Neural crest cell (in vitro differentiated cells): ENCODE measurements at regions not wholly inside any gene's neighbourhood (a gene's known extent, or its start where the extent isn't known, plus 50 kb on each side); places are given as distances from the start of the nearest gene placed in this dataset.

Experiments
- DNase-seq: peaks from one replicate; pipeline ENCODE4 v3.0.0; 2021; ENCODE audit warnings: low read depth, mixed read lengths, low spot score
- H3K27ac Mint-ChIP-seq: one replicate; pipeline ENCODE4 v1.8.0; 2021; ENCODE audit warnings: mild to moderate bottlenecking, mixed read lengths; ENCODE audit not compliant: unreplicated experiment
- H3K27me3 Mint-ChIP-seq: 2 replicates; pipeline ENCODE4 v1.8.0; 2021; ENCODE audit warnings: low read depth, mild to moderate bottlenecking, mixed read lengths
- H3K36me3 Mint-ChIP-seq: 2 replicates; pipeline ENCODE4 v1.8.0; 2021; ENCODE audit warnings: low read depth, mild to moderate bottlenecking, mixed read lengths
- H3K4me1 Mint-ChIP-seq: 2 replicates; pipeline ENCODE4 v1.8.0; 2021; ENCODE audit warnings: mixed read lengths
- H3K4me3 Mint-ChIP-seq: one replicate; pipeline ENCODE4 v1.8.0; 2021; ENCODE audit warnings: mild to moderate bottlenecking, mixed read lengths
- H3K9me3 Mint-ChIP-seq: 2 replicates; pipeline ENCODE4 v1.8.0; 2021; ENCODE audit warnings: mixed read lengths
- TF ChIP-seq, protein P1 (sequence below): fragments of 200-600 bp; sonication (generic); conservative IDR thresholded peaks from 2 replicates; pipeline ENCODE4 v1.5.0; 2021; ENCODE audit warnings: antibody characterized with exemption, mild to moderate bottlenecking

GRCh38 chr5:10081584-10081983 is 168.1 kb downstream of the ATPSCKMT start:
- no peak overlapping the region for H3K4me3 Mint-ChIP-seq
- TF ChIP-seq, protein P1, sequence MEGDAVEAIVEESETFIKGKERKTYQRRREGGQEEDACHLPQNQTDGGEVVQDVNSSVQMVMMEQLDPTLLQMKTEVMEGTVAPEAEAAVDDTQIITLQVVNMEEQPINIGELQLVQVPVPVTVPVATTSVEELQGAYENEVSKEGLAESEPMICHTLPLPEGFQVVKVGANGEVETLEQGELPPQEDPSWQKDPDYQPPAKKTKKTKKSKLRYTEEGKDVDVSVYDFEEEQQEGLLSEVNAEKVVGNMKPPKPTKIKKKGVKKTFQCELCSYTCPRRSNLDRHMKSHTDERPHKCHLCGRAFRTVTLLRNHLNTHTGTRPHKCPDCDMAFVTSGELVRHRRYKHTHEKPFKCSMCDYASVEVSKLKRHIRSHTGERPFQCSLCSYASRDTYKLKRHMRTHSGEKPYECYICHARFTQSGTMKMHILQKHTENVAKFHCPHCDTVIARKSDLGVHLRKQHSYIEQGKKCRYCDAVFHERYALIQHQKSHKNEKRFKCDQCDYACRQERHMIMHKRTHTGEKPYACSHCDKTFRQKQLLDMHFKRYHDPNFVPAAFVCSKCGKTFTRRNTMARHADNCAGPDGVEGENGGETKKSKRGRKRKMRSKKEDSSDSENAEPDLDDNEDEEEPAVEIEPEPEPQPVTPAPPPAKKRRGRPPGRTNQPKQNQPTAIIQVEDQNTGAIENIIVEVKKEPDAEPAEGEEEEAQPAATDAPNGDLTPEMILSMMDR = no peak
- H3K27me3 Mint-ChIP-seq = no peaks in the 10 kb centered on the region

DNA sequence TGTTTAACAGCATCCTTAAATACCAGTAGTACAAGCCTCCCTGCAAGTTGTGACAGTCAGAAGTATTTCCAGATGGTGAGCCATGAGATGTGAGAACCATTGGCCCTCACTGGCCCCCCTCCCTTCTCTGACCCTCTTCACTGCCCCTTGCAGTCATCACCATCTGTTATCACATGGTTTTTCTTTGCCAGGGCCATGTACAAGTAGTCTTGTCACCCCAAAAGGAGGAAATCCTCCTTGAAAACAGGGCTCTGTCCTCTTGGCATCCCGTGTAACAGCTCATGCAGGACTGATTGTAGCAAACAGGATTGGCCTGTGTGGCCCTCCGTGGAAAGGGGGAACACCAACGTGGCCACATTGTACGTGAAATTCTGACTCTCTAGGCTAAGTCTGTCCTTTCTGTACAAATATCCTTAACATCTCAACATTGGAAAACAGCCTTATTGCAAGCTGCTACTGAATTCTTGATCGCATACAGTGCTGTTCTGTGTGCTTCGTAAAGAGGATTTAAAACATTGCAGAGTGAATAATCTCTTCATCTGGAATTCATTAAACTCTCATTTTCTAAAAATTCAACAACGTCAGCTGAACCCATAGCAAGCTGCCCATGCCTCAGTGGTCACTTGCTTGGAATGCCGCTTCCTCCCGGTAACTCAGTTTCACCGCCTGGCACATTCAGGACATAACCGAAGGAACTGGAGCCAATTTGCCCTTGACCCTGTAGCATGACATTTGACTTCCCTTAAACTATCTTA is 171.7 kb downstream of the ATPSCKMT start:
- peaks cover 2% of the 10 kb centered on the region for H3K27me3 Mint-ChIP-seq
- H3K36me3 Mint-ChIP-seq = no peaks in the 10 kb centered on the region
- no peak overlapping the region for H3K4me3 Mint-ChIP-seq
- H3K27ac Mint-ChIP-seq = no peak overlapping the region
- DNase-seq = no peak
- no peaks in the 10 kb centered on the region for H3K4me1 Mint-ChIP-seq
- TF ChIP-seq, protein P1 = no peak
- H3K9me3 Mint-ChIP-seq = no peaks in the 10 kb centered on the region

More at GRCh38 chr5:10081584-10081983, 168.1 kb downstream of the ATPSCKMT start:
- H3K27ac Mint-ChIP-seq = no peak overlapping the region
- no peaks in the 10 kb centered on the region for H3K4me1 Mint-ChIP-seq
- no peaks in the 10 kb centered on the region for H3K36me3 Mint-ChIP-seq
- no peaks in the 10 kb centered on the region for H3K9me3 Mint-ChIP-seq
- DNase-seq = no peak

DNA sequence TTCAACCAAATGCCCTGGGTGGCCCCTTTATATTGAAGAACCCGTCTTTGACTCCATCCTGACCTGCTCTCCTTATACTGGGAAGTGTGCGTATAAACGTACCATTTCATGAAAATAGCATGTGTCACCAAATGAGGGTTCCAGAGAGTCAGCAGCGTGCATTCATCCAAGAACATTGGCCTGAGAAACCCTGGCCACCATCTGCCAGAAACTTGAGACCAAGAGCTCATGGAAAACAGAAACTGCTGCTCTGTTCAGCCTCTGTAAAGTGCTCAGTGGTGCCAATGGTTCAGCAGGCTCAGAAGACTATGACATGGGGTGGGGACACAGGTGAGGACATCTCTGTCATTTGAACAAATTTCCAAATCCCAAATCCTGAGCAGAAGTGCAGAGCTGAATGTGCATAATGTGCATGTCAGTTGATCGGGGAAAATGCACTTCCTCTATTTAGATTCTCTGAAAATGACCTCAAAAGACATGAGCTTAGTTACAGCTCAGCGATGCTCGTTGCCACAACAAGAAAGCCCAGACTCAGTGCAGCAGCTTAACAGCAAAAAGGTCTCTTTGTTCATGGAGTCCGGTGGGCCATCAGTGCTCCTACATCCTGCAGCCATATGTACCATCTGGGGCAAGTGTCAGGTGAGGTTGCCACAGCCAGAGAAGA is 176.1 kb downstream of the ATPSCKMT start:
- H3K36me3 Mint-ChIP-seq = no peaks in the 10 kb centered on the region
- H3K9me3 Mint-ChIP-seq = no peaks in the 10 kb centered on the region
- H3K27ac Mint-ChIP-seq = no peak overlapping the region
- TF ChIP-seq, protein P1 = no peak
- peaks cover 2% of the 10 kb centered on the region for H3K27me3 Mint-ChIP-seq
- DNase-seq = no peak
- peaks cover 5% of the 10 kb centered on the region for H3K4me1 Mint-ChIP-seq
- no peak overlapping the region for H3K4me3 Mint-ChIP-seq

GRCh38 chr5:10069637-10070313 is 179.9 kb downstream of the ATPSCKMT start:
- H3K36me3 Mint-ChIP-seq = no peaks in the 10 kb centered on the region
- no peaks in the 10 kb centered on the region for H3K27me3 Mint-ChIP-seq
- no peak overlapping the region for H3K27ac Mint-ChIP-seq
- TF ChIP-seq, protein P1 = no peak
- no peak overlapping the region for H3K4me3 Mint-ChIP-seq
- peaks cover 5% of the 10 kb centered on the region for H3K4me1 Mint-ChIP-seq
- DNase-seq = no peak
- peaks cover 4% of the 10 kb centered on the region for H3K9me3 Mint-ChIP-seq

GRCh38 chr5:10065428-10066000 is 184.2 kb downstream of the ATPSCKMT start:
- TF ChIP-seq, protein P1 = no peak
- H3K27ac Mint-ChIP-seq = no peak overlapping the region
- H3K27me3 Mint-ChIP-seq = no peaks in the 10 kb centered on the region
- peaks cover 5% of the 10 kb centered on the region for H3K4me1 Mint-ChIP-seq
- DNase-seq = no peak
- no peaks in the 10 kb centered on the region for H3K36me3 Mint-ChIP-seq
- no peak overlapping the region for H3K4me3 Mint-ChIP-seq
- H3K9me3 Mint-ChIP-seq = peaks cover 4% of the 10 kb centered on the region
